ENCODE measurements at regions not wholly inside any gene's neighbourhood (a gene's known extent, or its start where the extent isn't known, plus 50 kb on each side); places are given as distances from the start of the nearest gene placed in this dataset.

DNA sequence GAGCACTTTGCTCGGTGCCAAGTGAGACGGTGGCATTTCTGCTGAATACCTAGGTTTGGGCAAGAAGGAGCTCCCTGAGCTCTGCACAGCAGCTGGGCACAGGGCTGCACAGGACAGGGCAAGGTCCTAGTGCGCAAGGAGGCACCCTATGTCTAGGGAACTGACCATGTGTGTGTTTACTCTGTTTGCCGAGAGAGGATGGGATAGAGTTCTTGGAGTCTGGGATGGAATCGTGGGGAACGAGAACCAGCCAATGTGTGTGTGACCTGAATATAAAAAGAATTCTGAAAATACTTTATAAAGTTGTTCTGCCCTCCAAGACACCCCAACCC lies 179.5 kb upstream of the NECTIN1 start:
- H3K27ac ChIP-seq (ENCODE audit: low read length) = no peak overlapping the region
- H3K4me1 ChIP-seq (ENCODE audit: insufficient read depth, low read length) = peaks cover 10% of the 10 kb centered on the region; the same call in 1 of the 2 replicates
- H3K9me3 ChIP-seq (ENCODE audit: insufficient read depth, low read depth, low read length) = no peaks in the 10 kb centered on the region
- H3K36me3 ChIP-seq (ENCODE audit: insufficient read depth, low read depth, low read length) = no peaks in the 10 kb centered on the region
- H3K27me3 ChIP-seq (ENCODE audit: insufficient read depth, low read length) = no peaks in the 10 kb centered on the region
- H3K4me3 ChIP-seq (ENCODE audit: low read length) = no peak overlapping the region
- no peak overlapping the region for H3K9ac ChIP-seq (ENCODE audit: low read depth, low read length)

- Histone ChIP-seq H3K9me3 (ENCODE audit: insufficient read depth, low read depth, low read length) (no peaks in the 10 kb centered on the region), H3K27me3 (ENCODE audit: insufficient read depth, low read length) (no peaks in the 10 kb centered on the region), H3K36me3 (ENCODE audit: insufficient read depth, low read depth, low read length) (no peaks in the 10 kb centered on the region), H3K9ac (ENCODE audit: low read depth, low read length) (no peak overlapping the region), H3K4me3 (ENCODE audit: low read length) (no peak overlapping the region), H3K27ac (ENCODE audit: low read length) (no peak overlapping the region), H3K4me1 (ENCODE audit: insufficient read depth, low read length) (peaks cover 10% of the 10 kb centered on the region; the same call in 1 of the 2 replicates)
Measured at GRCh38 chr11:119907878-119908572, 179.0 kb upstream of the NECTIN1 start.

GRCh38 chr11:119907122-119907851 lies 178.3 kb upstream of the NECTIN1 start:
- Histone ChIP-seq H3K27me3 (ENCODE audit: insufficient read depth, low read length) (no peaks in the 10 kb centered on the region), H3K27ac (ENCODE audit: low read length) (no peak overlapping the region), H3K9ac (ENCODE audit: low read depth, low read length) (no peak overlapping the region), H3K9me3 (ENCODE audit: insufficient read depth, low read depth, low read length) (no peaks in the 10 kb centered on the region), H3K36me3 (ENCODE audit: insufficient read depth, low read depth, low read length) (no peaks in the 10 kb centered on the region), H3K4me3 (ENCODE audit: low read length) (no peak overlapping the region), H3K4me1 (ENCODE audit: insufficient read depth, low read length) (peaks cover 10% of the 10 kb centered on the region; the same call in 1 of the 2 replicates)

GRCh38 chr11:119906376-119906775 lies 177.4 kb upstream of the NECTIN1 start:
- no peaks in the 10 kb centered on the region for H3K36me3 ChIP-seq (ENCODE audit: insufficient read depth, low read depth, low read length)
- no peaks in the 10 kb centered on the region for H3K27me3 ChIP-seq (ENCODE audit: insufficient read depth, low read length)

GRCh38 chr11:119905162-119905561 lies 176.2 kb upstream of the NECTIN1 start:
- Histone ChIP-seq H3K4me1 (ENCODE audit: insufficient read depth, low read length) (peaks cover 11% of the 10 kb centered on the region; the same call in 1 of the 2 replicates), H3K4me3 (ENCODE audit: low read length) (no peak overlapping the region), H3K9ac (ENCODE audit: low read depth, low read length) (no peak overlapping the region), H3K9me3 (ENCODE audit: insufficient read depth, low read depth, low read length) (no peaks in the 10 kb centered on the region), H3K27ac (ENCODE audit: low read length) (no peak overlapping the region), H3K27me3 (ENCODE audit: insufficient read depth, low read length) (no peaks in the 10 kb centered on the region), H3K36me3 (ENCODE audit: insufficient read depth, low read depth, low read length) (no peaks in the 10 kb centered on the region)

More at GRCh38 chr11:119906376-119906775, 177.4 kb upstream of the NECTIN1 start:
- H3K4me3 ChIP-seq (ENCODE audit: low read length) = no peak overlapping the region
- peaks cover 10% of the 10 kb centered on the region; the same call in 1 of the 2 replicates for H3K4me1 ChIP-seq (ENCODE audit: insufficient read depth, low read length)
- H3K9me3 ChIP-seq (ENCODE audit: insufficient read depth, low read depth, low read length) = no peaks in the 10 kb centered on the region
- no peak overlapping the region for H3K27ac ChIP-seq (ENCODE audit: low read length)
- no peak overlapping the region for H3K9ac ChIP-seq (ENCODE audit: low read depth, low read length)

- Histone ChIP-seq H3K4me1 (ENCODE audit: insufficient read depth, low read length) (peaks cover 16% of the 10 kb centered on the region; the same call in 1 of the 2 replicates), H3K36me3 (ENCODE audit: insufficient read depth, low read depth, low read length) (no peaks in the 10 kb centered on the region), H3K9me3 (ENCODE audit: insufficient read depth, low read depth, low read length) (no peaks in the 10 kb centered on the region), H3K27ac (ENCODE audit: low read length) (no peak overlapping the region), H3K27me3 (ENCODE audit: insufficient read depth, low read length) (no peaks in the 10 kb centered on the region), H3K9ac (ENCODE audit: low read depth, low read length) (no peak overlapping the region), H3K4me3 (ENCODE audit: low read length) (no peak overlapping the region)
Measured at GRCh38 chr11:119904531-119905035, 175.6 kb upstream of the NECTIN1 start.

DNA sequence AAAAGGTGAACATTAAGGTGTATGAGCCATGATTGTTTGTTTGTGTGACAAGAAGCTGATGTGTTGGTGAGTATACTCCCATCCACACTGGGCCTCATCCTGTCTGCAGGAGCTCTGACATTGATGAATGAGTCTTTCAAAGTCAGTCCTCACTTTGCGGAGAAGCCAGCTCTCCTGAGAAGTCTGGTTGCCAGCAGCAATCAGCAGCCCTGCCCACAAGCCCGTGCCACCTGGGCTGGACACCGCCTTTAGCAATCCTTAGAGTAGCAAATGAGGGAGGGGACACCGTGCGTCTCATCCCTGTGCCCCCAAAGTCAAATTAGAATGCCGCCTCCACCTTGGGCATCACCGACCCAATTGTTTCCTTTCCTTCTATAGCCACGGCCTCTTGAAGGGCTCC lies 174.8 kb upstream of the NECTIN1 start:
- Histone ChIP-seq H3K9ac (ENCODE audit: low read depth, low read length) (no peak overlapping the region), H3K36me3 (ENCODE audit: insufficient read depth, low read depth, low read length) (no peaks in the 10 kb centered on the region), H3K4me1 (ENCODE audit: insufficient read depth, low read length) (peaks cover 16% of the 10 kb centered on the region; the same call in 1 of the 2 replicates), H3K9me3 (ENCODE audit: insufficient read depth, low read depth, low read length) (no peaks in the 10 kb centered on the region), H3K4me3 (ENCODE audit: low read length) (no peak overlapping the region), H3K27me3 (ENCODE audit: insufficient read depth, low read length) (no peaks in the 10 kb centered on the region), H3K27ac (ENCODE audit: low read length) (no peak overlapping the region)

GRCh38 chr11:119903389-119903788 lies 174.4 kb upstream of the NECTIN1 start:
- Histone ChIP-seq H3K27ac (ENCODE audit: low read length) (no peak overlapping the region), H3K9ac (ENCODE audit: low read depth, low read length) (no peak overlapping the region), H3K4me1 (ENCODE audit: insufficient read depth, low read length) (peaks cover 16% of the 10 kb centered on the region; the same call in 1 of the 2 replicates), H3K27me3 (ENCODE audit: insufficient read depth, low read length) (no peaks in the 10 kb centered on the region), H3K4me3 (ENCODE audit: low read length) (no peak overlapping the region), H3K36me3 (ENCODE audit: insufficient read depth, low read depth, low read length) (no peaks in the 10 kb centered on the region), H3K9me3 (ENCODE audit: insufficient read depth, low read depth, low read length) (no peaks in the 10 kb centered on the region)

DNA sequence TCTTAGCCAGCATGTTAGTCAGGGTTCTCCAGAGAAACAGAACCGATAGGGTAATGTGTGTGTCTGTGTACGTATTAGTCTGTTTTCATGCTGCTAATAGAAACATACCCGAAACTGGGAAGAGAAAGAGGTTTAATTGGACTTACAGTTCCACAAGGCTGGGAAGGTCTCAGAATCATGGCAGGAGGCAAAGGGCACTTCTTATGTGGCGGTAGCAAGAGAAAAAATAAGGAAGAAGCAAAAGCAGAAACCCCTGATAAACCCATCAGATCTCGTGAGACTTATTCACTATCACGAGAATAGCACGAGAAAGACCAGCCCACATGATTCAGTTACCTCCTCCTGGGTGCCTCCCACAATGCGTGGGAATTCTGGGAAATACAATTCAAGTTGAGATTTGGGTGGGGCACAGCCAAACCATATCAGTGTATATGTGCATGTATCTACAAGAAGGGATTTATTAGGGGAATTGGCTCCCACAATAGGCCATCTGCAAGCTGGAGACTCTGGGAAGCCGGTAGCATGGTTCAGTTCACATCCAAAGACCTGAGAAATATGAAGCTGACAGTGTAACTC lies 173.7 kb upstream of the NECTIN1 start:
- H3K9ac ChIP-seq (ENCODE audit: low read depth, low read length) = no peak overlapping the region
- no peaks in the 10 kb centered on the region for H3K36me3 ChIP-seq (ENCODE audit: insufficient read depth, low read depth, low read length)
- H3K27ac ChIP-seq (ENCODE audit: low read length) = no peak overlapping the region
- peaks cover 13% of the 10 kb centered on the region; the same call in 1 of the 2 replicates for H3K4me1 ChIP-seq (ENCODE audit: insufficient read depth, low read length)
- no peaks in the 10 kb centered on the region for H3K27me3 ChIP-seq (ENCODE audit: insufficient read depth, low read length)
- no peak overlapping the region for H3K4me3 ChIP-seq (ENCODE audit: low read length)
- H3K9me3 ChIP-seq (ENCODE audit: insufficient read depth, low read depth, low read length) = no peaks in the 10 kb centered on the region

DNA sequence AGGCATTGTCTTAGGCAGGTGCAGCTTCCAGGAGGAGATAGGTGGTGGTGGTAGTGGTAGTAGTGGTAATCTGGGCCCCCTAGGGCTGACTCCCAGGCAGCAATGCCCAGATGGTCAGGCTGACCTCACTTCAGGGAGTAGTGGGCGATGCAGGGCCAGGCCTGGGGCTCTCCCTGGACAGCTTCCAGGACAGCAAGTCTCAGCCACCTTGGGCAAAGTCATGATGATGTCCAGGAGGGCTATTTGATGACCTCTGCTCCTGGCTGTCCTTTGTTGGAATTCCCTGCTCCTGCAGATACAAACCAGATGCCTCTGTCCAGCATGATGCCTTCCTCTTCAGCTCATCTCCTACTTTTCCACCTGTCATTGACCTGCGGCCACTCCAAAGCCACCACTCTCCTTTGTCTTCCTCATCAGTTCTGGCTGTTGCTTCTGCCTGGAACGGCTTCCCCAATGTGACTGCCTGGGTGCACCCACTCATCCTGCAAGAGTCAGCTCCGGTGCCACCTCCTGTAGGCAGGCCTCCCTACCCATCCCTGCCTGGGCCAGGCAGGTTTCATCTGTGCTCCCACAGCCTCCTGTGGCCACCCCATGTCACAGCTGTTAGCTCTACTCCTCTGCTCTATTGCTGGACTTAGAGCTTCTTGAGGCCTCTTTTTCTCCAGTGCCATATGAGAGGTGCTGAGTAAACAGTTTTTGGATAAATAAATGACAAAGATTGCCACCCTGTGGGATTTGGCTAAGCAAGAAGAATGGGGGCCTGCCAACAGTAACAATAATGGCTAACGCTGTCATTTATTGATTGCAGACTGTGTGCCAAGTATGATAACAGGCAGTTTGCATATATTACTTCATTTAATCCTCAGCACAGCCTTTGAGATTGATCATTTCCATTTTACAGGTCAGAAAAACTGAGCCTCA lies 172.9 kb upstream of the NECTIN1 start:
- H3K27me3 ChIP-seq (ENCODE audit: insufficient read depth, low read length) = no peaks in the 10 kb centered on the region
- no peak overlapping the region for H3K9ac ChIP-seq (ENCODE audit: low read depth, low read length)
- peaks cover 7% of the 10 kb centered on the region; the same call in 1 of the 2 replicates for H3K4me1 ChIP-seq (ENCODE audit: insufficient read depth, low read length)
- H3K4me3 ChIP-seq (ENCODE audit: low read length) = no peak overlapping the region
- H3K27ac ChIP-seq (ENCODE audit: low read length) = no peak overlapping the region
- no peaks in the 10 kb centered on the region for H3K36me3 ChIP-seq (ENCODE audit: insufficient read depth, low read depth, low read length)
- no peaks in the 10 kb centered on the region for H3K9me3 ChIP-seq (ENCODE audit: insufficient read depth, low read depth, low read length)

DNA sequence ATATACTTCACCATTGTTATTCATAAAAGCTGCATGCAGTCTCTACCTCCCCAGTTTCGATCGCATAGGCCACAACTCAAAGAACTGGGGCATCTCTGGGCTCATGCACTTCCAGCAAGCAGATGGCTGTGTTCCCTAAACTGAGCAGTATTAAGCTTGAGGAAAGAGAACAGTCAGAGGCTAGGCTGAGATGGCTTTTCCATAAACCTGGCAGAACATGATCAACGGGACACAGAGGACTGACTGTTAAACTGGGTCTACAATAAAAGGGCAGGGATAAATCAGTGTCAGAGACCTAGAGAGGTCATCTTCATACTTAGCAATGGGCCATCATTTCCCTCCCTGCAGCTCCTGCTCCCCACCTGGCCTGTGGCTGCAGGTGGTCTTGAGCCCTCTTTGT lies 171.0 kb upstream of the NECTIN1 start:
- Histone ChIP-seq H3K36me3 (ENCODE audit: insufficient read depth, low read depth, low read length) (no peaks in the 10 kb centered on the region), H3K27me3 (ENCODE audit: insufficient read depth, low read length) (no peaks in the 10 kb centered on the region), H3K9me3 (ENCODE audit: insufficient read depth, low read depth, low read length) (no peaks in the 10 kb centered on the region), H3K4me3 (ENCODE audit: low read length) (no peak overlapping the region), H3K4me1 (ENCODE audit: insufficient read depth, low read length) (peaks cover 7% of the 10 kb centered on the region; the same call in 1 of the 2 replicates), H3K9ac (ENCODE audit: low read depth, low read length) (no peak overlapping the region), H3K27ac (ENCODE audit: low read length) (no peak overlapping the region)

Measured in iPS-20b (cell line).